Fibroblast of pulmonary artery (primary cell): ENCODE measurements at regions not wholly inside any gene's neighbourhood (a gene's known extent, or its start where the extent isn't known, plus 50 kb on each side); places are given as distances from the start of the nearest gene placed in this dataset.
A peak's percentile ranks its signal among the peaks of the same experiment; 100 is the strongest.

Experiments used
- DNase-seq: peaks from one replicate; pipeline ENCODE4 v3.0.0-alpha.2; 2010; ENCODE audit warnings: low read depth
- H3K4me3 ChIP-seq: replicated peaks from 2 replicates; pipeline ENCODE4 v1.5.1; 2011; ENCODE audit warnings: low read depth, mild to moderate bottlenecking, control low read depth, low read length, moderate library complexity
- TF ChIP-seq, protein P1 (sequence below): IDR thresholded peaks from 2 replicates; pipeline ENCODE4 v1.5.1; 2011; ENCODE audit warnings: mild to moderate bottlenecking, control low read depth, low read length, inconsistent platforms; ENCODE audit errors: missing control alignments

DNA sequence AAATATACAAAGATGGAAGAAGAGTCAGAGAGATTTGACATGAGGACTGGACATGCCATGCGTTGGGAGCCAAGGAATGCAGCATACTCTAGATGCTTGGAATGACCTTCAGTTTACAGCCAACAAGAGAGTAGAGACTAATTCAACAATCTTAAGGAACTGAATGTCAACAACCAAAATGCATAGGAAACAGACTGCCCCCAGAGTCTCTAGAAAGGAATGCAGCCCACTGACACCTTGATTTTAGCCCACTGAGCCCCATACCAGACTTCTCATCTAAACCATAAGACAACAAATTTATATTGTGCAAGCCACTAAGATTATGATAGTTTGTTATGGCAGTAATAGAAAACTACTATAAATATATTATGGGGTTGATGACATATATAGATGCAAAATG is 611.2 kb downstream of the RPS29 start:
- H3K4me3 ChIP-seq, result no peak overlapping the region
- DNase-seq, result no peak
- TF ChIP-seq, protein P1, sequence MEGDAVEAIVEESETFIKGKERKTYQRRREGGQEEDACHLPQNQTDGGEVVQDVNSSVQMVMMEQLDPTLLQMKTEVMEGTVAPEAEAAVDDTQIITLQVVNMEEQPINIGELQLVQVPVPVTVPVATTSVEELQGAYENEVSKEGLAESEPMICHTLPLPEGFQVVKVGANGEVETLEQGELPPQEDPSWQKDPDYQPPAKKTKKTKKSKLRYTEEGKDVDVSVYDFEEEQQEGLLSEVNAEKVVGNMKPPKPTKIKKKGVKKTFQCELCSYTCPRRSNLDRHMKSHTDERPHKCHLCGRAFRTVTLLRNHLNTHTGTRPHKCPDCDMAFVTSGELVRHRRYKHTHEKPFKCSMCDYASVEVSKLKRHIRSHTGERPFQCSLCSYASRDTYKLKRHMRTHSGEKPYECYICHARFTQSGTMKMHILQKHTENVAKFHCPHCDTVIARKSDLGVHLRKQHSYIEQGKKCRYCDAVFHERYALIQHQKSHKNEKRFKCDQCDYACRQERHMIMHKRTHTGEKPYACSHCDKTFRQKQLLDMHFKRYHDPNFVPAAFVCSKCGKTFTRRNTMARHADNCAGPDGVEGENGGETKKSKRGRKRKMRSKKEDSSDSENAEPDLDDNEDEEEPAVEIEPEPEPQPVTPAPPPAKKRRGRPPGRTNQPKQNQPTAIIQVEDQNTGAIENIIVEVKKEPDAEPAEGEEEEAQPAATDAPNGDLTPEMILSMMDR, result no peak

DNA sequence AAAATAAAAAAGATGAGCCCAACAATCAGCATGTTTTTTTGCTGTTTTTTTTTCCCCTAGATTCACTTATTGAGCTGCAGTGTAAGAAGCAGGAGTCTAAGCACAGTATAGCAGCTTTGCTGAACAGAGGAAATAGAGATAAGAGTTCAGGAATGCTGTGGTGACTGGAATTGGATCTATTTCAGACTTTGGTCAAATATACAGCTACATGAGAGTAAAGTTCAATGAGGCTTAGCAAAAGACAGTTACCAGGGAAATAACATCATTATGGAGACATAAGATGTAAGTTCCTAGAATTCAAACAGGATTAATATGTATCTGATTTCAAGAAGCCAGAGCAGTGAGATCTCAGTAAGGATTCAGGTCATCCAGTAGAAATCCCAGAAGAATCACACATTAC is 613.0 kb downstream of the RPS29 start:
- no peak overlapping the region for H3K4me3 ChIP-seq
- TF ChIP-seq, protein P1, result no peak
- DNase-seq, result peak; percentile 38

DNA sequence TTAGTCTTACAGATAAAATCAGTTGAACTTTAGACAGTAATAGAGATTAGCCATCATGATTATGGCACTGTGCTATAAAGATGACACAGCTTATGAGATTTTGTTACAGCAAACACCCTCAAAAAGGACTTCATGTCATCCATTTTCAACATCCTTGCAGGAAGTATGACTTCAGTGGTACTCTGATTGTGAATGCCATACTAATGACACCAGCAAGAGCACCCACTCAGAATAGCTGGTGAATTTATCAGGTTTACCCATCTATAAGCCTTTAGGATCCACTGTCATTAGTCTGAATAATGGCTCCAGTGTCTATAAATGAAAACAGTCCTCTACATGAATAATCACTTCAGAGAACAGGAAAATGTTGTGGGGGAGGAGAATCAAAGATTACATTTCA is 615.2 kb downstream of the RPS29 start:
- DNase-seq, result peak; percentile 6
- no peak overlapping the region for H3K4me3 ChIP-seq
- TF ChIP-seq, protein P1, result no peak

DNA sequence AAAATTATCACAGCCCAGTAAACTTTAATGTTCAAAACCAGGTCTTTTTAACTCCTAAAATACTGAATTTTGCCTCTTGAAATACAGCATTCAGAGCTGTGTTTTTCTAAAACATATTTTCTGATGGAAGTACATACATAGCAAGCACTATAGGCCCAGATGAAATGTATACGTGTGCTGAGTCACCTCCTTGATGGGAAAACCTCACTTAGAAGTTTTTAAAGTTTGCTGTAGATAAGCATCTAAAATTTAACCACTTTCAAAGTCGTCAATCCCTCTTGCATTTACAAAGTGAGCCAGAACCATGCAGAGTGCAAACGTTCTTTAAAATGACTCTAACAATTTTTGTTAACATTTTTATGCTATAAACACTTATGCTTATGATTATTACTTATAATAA is 618.8 kb downstream of the RPS29 start:
- H3K4me3 ChIP-seq, result no peak overlapping the region
- no peak for DNase-seq
- TF ChIP-seq, protein P1, result no peak

DNA sequence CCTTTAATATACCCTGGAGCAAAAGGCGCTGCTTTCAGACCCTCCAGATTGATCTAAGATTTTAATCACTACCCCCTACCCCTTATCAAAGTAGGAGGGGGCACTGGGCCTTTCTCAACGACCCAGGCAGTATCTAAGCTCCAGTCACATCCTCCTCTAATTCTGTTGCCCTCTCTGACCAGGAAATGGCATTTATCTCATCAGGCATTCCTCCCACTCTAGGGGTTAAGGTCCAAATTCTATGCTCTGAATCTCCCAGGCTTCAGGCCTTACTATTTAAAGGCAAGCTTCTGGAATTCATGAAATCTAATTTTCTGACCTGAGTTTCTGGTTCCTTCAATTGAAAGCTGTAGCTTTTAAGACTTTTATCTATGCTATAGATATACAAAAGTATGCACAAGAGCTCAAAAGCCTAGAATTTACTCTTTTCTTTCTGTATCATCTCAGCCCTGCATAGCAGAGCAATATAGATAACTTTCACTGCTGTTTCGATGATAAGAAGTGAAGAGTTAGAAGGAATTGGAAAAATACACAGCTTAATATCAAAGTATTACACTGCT is 622.9 kb downstream of the RPS29 start:
- DNase-seq, result no peak
- TF ChIP-seq, protein P1, result no peak
- no peak overlapping the region for H3K4me3 ChIP-seq

DNA sequence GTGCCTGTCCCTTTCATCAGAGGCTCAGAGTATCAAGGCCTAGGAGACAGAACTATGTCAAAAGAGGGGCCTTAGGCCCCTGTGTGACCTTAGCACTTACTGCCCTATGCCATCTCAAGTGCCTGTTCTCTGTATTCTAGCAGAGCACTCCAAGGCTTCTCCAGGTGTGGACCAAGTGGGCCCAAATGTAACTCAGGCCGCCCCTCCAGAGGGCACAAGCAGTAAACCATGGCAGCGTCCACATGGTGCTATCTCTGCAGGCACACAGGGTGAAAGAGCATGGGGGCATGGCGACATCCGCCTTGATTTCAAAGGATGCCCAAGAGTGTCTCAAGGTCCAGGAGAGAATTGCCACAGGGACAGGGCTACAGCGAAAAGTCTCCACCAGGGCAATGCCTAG is 628.7 kb downstream of the RPS29 start:
- no peak for DNase-seq
- H3K4me3 ChIP-seq, result no peak overlapping the region
- TF ChIP-seq, protein P1, result no peak

DNA sequence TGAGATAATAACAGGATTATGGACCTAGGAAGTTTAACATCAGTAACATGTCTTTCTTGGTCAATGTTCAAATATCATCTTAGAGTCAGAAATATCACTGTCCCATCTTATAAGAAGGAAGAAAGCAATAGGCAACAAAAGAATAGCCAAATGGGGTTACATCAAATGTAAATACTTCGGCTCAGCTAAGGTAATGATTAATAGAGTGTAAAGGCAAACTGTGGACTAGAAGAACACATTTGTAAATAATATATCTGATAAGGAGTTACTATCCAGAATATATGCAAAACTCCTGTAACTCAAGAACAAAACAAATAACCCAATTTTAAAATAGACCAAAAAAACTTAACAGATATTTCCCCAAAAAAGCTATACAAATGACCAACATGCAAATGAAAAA is 630.3 kb downstream of the RPS29 start:
- H3K4me3 ChIP-seq, result no peak overlapping the region
- TF ChIP-seq, protein P1, result no peak
- no peak for DNase-seq
